K562 (cell line): ENCODE measurements at regions not wholly inside any gene's neighbourhood (a gene's known extent, or its start where the extent isn't known, plus 50 kb on each side); places are given as distances from the start of the nearest gene placed in this dataset.

ENCODE experiments used
- ATAC-seq: fragments of 200-7000 bp; cut with Tn5 transposase; 3 replicates; pipeline ENCODE4 v1.9.1; 2020; ENCODE audit warnings: moderate library complexity
- BruUV-seq: library from RNA; stranded (reverse); fragments of 400-500 nt; replicated peaks from 2 replicates; lab custom pipeline; 2021; lab: Mats Ljungman, UMichigan
- CTCF ChIA-PET: fragments of 300-600 bp; formaldehyde crosslinking; extraction: SDS; loops from one replicate; lab custom pipeline; 2021; ENCODE audit warnings: low intra/inter-chr PET ratio; lab: Yijun Ruan, JAX
- POLR2A ChIA-PET: fragments of 300-600, 350-650 bp; sonication (Branson Sonifier 250); formaldehyde crosslinking; extraction: SDS; loops from one replicate; lab custom pipeline; 2021; ENCODE audit warnings: antibody characterized with exemption, inconsistent platforms; lab: Yijun Ruan, JAX
- DNase-seq, 4 experiments: peaks; one replicate each; pipeline versions ENCODE4 v3.0.0 to v3.0.0-alpha.2; 2011 to 2018; ENCODE audit warnings: low spot score in 3 of 4, mixed read lengths in 3 of 4; ENCODE audit errors: extremely low read depth in 1 of 4
- FAIRE-seq: peaks from 2 replicates; lab custom pipeline; 2011; peaks lifted over from hg19 to GRCh38; lab: Jason Lieb, UNC
- H2AFZ ChIP-seq: 2 replicates; pipeline ENCODE4 v1.6.0; 2011; ENCODE audit warnings: low read depth, low read length, control low read depth, inconsistent platforms
- H3K27ac ChIP-seq: fragments of 200-600 bp; 3 replicates; pipeline ENCODE4 v1.8.0; 2011; ENCODE audit warnings: low read depth, mild to moderate bottlenecking, control low read depth, inconsistent platforms, low read length, moderate library complexity, mixed read lengths; ENCODE audit errors: extremely low read depth
- H3K27me3 ChIP-seq, 2 experiments: fragments of 300-600 bp in 1 of 2; 2 replicates in 1 of 2; 3 replicates in 1 of 2; pipeline versions ENCODE4 v1.6.0 to v1.8.0; 2011; ENCODE audit warnings: inconsistent platforms in 2 of 2, low read length in 2 of 2, mild to moderate bottlenecking in 1 of 2, mixed read lengths in 1 of 2, moderate library complexity in 1 of 2; ENCODE audit not compliant: control insufficient read depth in 2 of 2, insufficient read depth in 2 of 2
- H3K36me3 ChIP-seq: fragments of 300-600 bp; 3 replicates; pipeline ENCODE4 v1.8.0; 2011; ENCODE audit warnings: mild to moderate bottlenecking, low read length, inconsistent platforms; ENCODE audit not compliant: control insufficient read depth, insufficient read depth
- H3K4me1 ChIP-seq, 2 experiments: fragments of 200-600 bp in 1 of 2; replicated peaks in 1 of 2; 2 replicates in 1 of 2; 3 replicates in 1 of 2; pipeline versions ENCODE4 v1.5.1 to v1.8.0; 2011; ENCODE audit warnings: inconsistent platforms in 2 of 2, low read length in 2 of 2, mild to moderate bottlenecking in 1 of 2, mixed read lengths in 1 of 2, moderate library complexity in 1 of 2; ENCODE audit not compliant: control insufficient read depth in 2 of 2, insufficient read depth in 2 of 2
- H3K4me2 ChIP-seq: 2 replicates; pipeline ENCODE4 v1.6.1; 2011; ENCODE audit warnings: low read length, control low read depth, inconsistent platforms, mixed read lengths; ENCODE audit not compliant: insufficient read depth
- H3K4me3 ChIP-seq: fragments of 200-600 bp; sonication (generic), shearing (Covaris generic); 2 replicates; pipeline ENCODE4 v1.5.1; 2016; ENCODE audit warnings: control low read depth, inconsistent platforms
- H3K79me2 ChIP-seq: fragments of 200-600 bp; 3 replicates; pipeline ENCODE4 v1.8.0; 2011; ENCODE audit warnings: low read length, inconsistent platforms; ENCODE audit not compliant: control insufficient read depth, insufficient read depth
- H3K9ac ChIP-seq, 2 experiments: 2 replicates each; pipeline versions ENCODE4 v1.6.0 to v1.6.1; 2011; ENCODE audit warnings: low read depth in 2 of 2, low read length in 2 of 2, control low read depth in 1 of 2, inconsistent platforms in 1 of 2, mild to moderate bottlenecking in 1 of 2, mixed read lengths in 1 of 2; ENCODE audit not compliant: insufficient read depth in 1 of 2
- H3K9me1 ChIP-seq: one replicate; pipeline ENCODE4 v1.6.0; 2011; ENCODE audit warnings: inconsistent platforms, mild to moderate bottlenecking, low read length, moderate library complexity; ENCODE audit not compliant: control insufficient read depth, insufficient read depth
- H3K9me3 ChIP-seq: replicated peaks from 2 replicates; pipeline ENCODE4 v1.5.1; 2011; ENCODE audit warnings: low read depth, low read length, inconsistent platforms; ENCODE audit not compliant: control insufficient read depth, insufficient read depth
- H4K20me1 ChIP-seq: replicated peaks from 2 replicates; pipeline ENCODE4 v1.6.1; 2011; ENCODE audit warnings: low read length, inconsistent platforms, mixed read lengths; ENCODE audit not compliant: control insufficient read depth, insufficient read depth
- ADNP ChIP-seq: fragments of 200-800 bp; sonication (Bioruptor generic); IDR thresholded peaks from 2 replicates; pipeline ENCODE4 v1.6.1; 2016; ENCODE audit warnings: missing genetic modification characterization, missing compliant biosample characterization
- ATF1 ChIP-seq, 2 experiments: fragments of 450-650 bp in 1 of 2; IDR thresholded peaks; 2 replicates each; pipeline ENCODE4 v1.6.1; 2016; ENCODE audit warnings: missing compliant biosample characterization in 1 of 2, missing genetic modification characterization in 1 of 2
- CBX1 ChIP-seq: sonication (generic); IDR thresholded peaks from 2 replicates; pipeline ENCODE4 v1.6.1; 2016; ENCODE audit warnings: antibody characterized with exemption, low read depth, mild to moderate bottlenecking
- CBX3 ChIP-seq, 2 experiments: IDR thresholded peaks; 1 replicate in 1 of 2; 2 replicates in 1 of 2; pipeline ENCODE4 v1.6.1; 2012; ENCODE audit warnings: inconsistent platforms in 2 of 2, low read length in 2 of 2, borderline replicate concordance in 1 of 2, control low read depth in 1 of 2
- HCFC1 ChIP-seq: IDR thresholded peaks from 2 replicates; pipeline ENCODE4 v1.6.1; 2012; ENCODE audit warnings: low read depth, low read length, improper control_type of control experiment
- IRF9 ChIP-seq: fragments of 450-650 bp; IDR thresholded peaks from 2 replicates; pipeline ENCODE4 v1.6.1; 2016; ENCODE audit warnings: missing biosample characterization, missing genetic modification characterization
- MGA ChIP-seq: fragments of 450-650 bp; IDR thresholded peaks from 2 replicates; pipeline ENCODE4 v1.6.1; 2016; ENCODE audit warnings: mild to moderate bottlenecking, moderate library complexity
- PHF20 ChIP-seq: fragments of 450-650 bp; IDR thresholded peaks from 2 replicates; pipeline ENCODE4 v1.6.1; 2018; ENCODE audit not compliant: partially characterized antibody
- RBM22 ChIP-seq: fragments of 200-400 bp; formaldehyde crosslinking; IDR thresholded peaks from 2 replicates; pipeline ENCODE4 v1.6.1; 2018; ENCODE audit warnings: low read length, low read depth; ENCODE audit not compliant: poor library complexity, severe bottlenecking
- SAFB ChIP-seq: fragments of 200-400 bp; formaldehyde crosslinking; IDR thresholded peaks from 2 replicates; pipeline ENCODE4 v1.6.1; 2017; ENCODE audit warnings: low read depth, low read length, borderline replicate concordance
- ZNF717 ChIP-seq: fragments of 250-450 bp; sonication (Bioruptor Pico); IDR thresholded peaks from 2 replicates; pipeline ENCODE4 v1.5.0; 2021
- WGBS: fragments of 100-300 bp; shearing (Covaris generic); methylation state at CpG from one replicate; pipeline ENCODE4 v1.1.6; 2016; ENCODE audit warnings: low coverage, mixed read lengths; ENCODE audit not compliant: insufficient coverage; ENCODE audit errors: missing lambda C conversion rate; 5-methylcytosine and 5-hydroxymethylcytosine counted together
- in situ Hi-C: fragments of 300-500 bp; cut with MboI; formaldehyde crosslinking; loops from 4 replicates; pipeline ENCODE4 v1.15.0; 2018; ENCODE audit warnings: inconsistent platforms, mixed read lengths
- intact Hi-C: fragments of 100-400 bp; cut with micrococcal nuclease; formaldehyde crosslinking; loops from 2 replicates; pipeline ENCODE4 v1.14.2; 2022

DNA sequence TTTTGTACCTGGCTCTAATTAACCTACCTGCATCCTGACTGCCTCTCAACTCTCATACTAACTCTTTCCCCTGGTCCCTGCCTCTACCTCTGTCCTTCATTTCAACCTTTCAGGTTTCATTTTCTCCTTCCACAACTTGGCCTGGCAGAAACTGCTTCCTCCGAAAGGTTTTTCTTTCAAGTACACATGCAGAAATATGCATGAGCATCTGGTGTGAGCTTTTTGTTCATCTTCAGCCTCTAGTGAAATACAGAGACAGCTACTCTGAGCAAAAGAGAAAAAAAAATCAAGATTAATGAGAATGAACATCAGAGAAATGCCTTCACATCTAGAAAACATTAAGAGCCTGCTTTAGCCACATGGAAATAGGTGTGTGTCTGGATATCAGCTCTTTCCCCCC is 297.9 kb upstream of the PCSK5 start:
- no peak overlapping the region for H3K4me2 ChIP-seq
- no peaks in the 10 kb centered on the region for H4K20me1 ChIP-seq
- no peaks in the 10 kb centered on the region for H3K27me3 ChIP-seq
- FAIRE-seq, result no peak
- TF ChIP-seq ADNP (tag) (no peak), PHF20 (no peak), CBX1 (no peak), ATF1 (CRISPR knock-in tag; IDR thresholded peaks at IDR 0.05) (no peak), ATF1 (tag; IDR thresholded peaks at IDR 0.05) (no peak), IRF9 (tag) (no peak), RBM22 (no peak), CBX3 (IDR thresholded peaks at IDR 0.05; ENCODE audit: borderline replicate concordance in 1 of 2, low read length in 2 of 2) (no peak), HCFC1 (no peak), ZNF717 (CRISPR knock-in tag) (no peak), SAFB (no peak), MGA (no peak)
- TF ChIP-seq, all 486 proteins: peak for 0
- H3K9me1 ChIP-seq, result no peaks in the 10 kb centered on the region
- no TSS peak for BruUV-seq
- H3K27ac ChIP-seq, result no peak overlapping the region
- WGBS, result 0% methylated on average over 1 of the region's 1 CpG
- ChIA-PET POLR2A (no interaction called here), CTCF (no interaction called here)
- H3K4me1 ChIP-seq, result no peaks in the 10 kb centered on the region
- no peaks in the 10 kb centered on the region for H3K36me3 ChIP-seq
- intact Hi-C loops, result no loop called here
- H2AFZ ChIP-seq, result no peak overlapping the region
- no peak overlapping the region for H3K4me3 ChIP-seq
- no peak for ATAC-seq
- H3K79me2 ChIP-seq, result no peaks in the 10 kb centered on the region
- no peak for DNase-seq
- in situ Hi-C loops, result no loop called here
- no peaks in the 10 kb centered on the region for H3K9me3 ChIP-seq
- H3K9ac ChIP-seq, result no peak overlapping the region
